ENCODE measurements at regions not wholly inside any gene's neighbourhood (a gene's known extent, or its start where the extent isn't known, plus 50 kb on each side); places are given as distances from the start of the nearest gene placed in this dataset.

GRCh38 chr12:92398565-92399309, 253.1 kb upstream of the BTG1 start:
- TF ChIP-seq ARNTL (CRISPR knock-in tag; IDR thresholded peaks at IDR 0.05; ENCODE audit: borderline replicate concordance, low read depth) (no peak), RARB (CRISPR knock-in tag; IDR thresholded peaks at IDR 0.05) (no peak), ZFP30 (CRISPR knock-in tag; IDR thresholded peaks at IDR 0.05) (no peak), BACH2 (CRISPR knock-in tag; IDR thresholded peaks at IDR 0.05; ENCODE audit: borderline replicate concordance) (no peak), PATZ1 (CRISPR knock-in tag; IDR thresholded peaks at IDR 0.05; ENCODE audit: borderline replicate concordance) (no peak), ZFP3 (CRISPR knock-in tag; IDR thresholded peaks at IDR 0.05) (no peak), CREB5 (CRISPR knock-in tag; IDR thresholded peaks at IDR 0.05; ENCODE audit: low read depth) (no peak)

Measured in SK-N-SH treated with all-trans-retinoic acid at 6 μM for 48 hours (cell line).